HEK293 (cell line): ENCODE measurements at regions not wholly inside any gene's neighbourhood (a gene's known extent, or its start where the extent isn't known, plus 50 kb on each side); places are given as distances from the start of the nearest gene placed in this dataset.

Experiments
- CTCF ChIA-PET: fragments of 350-600 bp; formaldehyde crosslinking; extraction: SDS; loops from one replicate; lab custom pipeline; 2021; ENCODE audit warnings: antibody characterized with exemption; lab: Yijun Ruan, JAX
- POLR2A ChIA-PET: fragments of 300-600 bp; formaldehyde crosslinking; extraction: SDS; loops from one replicate; lab custom pipeline; 2020; ENCODE audit warnings: antibody characterized with exemption, inconsistent platforms; lab: Yijun Ruan, JAX
- H3K27ac ChIP-seq: fragments of 200-500 bp; sonication (Bioruptor generic); 2 replicates; pipeline ENCODE4 v1.5.1; 2014; ENCODE audit warnings: low read depth, low read length, control low read depth, inconsistent platforms; ENCODE audit errors: extremely low read depth
- H3K36me3 ChIP-seq, 2 experiments: fragments of 200-500 bp in 1 of 2; sonication (Bioruptor generic) in 1 of 2; 1 replicate in 1 of 2; 2 replicates in 1 of 2; pipeline ENCODE4 v1.5.1; 2014 to 2017; ENCODE audit warnings: inconsistent platforms in 2 of 2, low read length in 2 of 2; ENCODE audit not compliant: control insufficient read depth in 2 of 2, insufficient read depth in 1 of 2
- H3K4me1 ChIP-seq: fragments of 200-500 bp; sonication (Bioruptor generic); 2 replicates; pipeline ENCODE4 v1.5.1; 2014; ENCODE audit warnings: mild to moderate bottlenecking, low read length, inconsistent platforms; ENCODE audit not compliant: control insufficient read depth, insufficient read depth
- H3K4me3 ChIP-seq: 2 replicates; pipeline ENCODE4 v1.5.1; 2011; ENCODE audit warnings: low read depth, mild to moderate bottlenecking, control low read depth, low read length, moderate library complexity
- H3K9me3 ChIP-seq: fragments of 200-500 bp; sonication (Bioruptor generic); 2 replicates; pipeline ENCODE4 v1.5.1; 2014; ENCODE audit warnings: low read depth, low read length, inconsistent platforms; ENCODE audit not compliant: control insufficient read depth, insufficient read depth
- CTCF ChIP-seq: fragments of 450-650 bp; formaldehyde crosslinking; IDR thresholded peaks from 2 replicates; pipeline ENCODE4 v1.5.1; 2016; ENCODE audit warnings: missing biosample characterization, missing genetic modification characterization
- ELK4 ChIP-seq: IDR thresholded peaks from 2 replicates; pipeline ENCODE4 v1.6.1; 2011; ENCODE audit warnings: mild to moderate bottlenecking, low read depth, low read length, borderline replicate concordance
- GFI1B ChIP-seq: fragments of 450-650 bp; formaldehyde crosslinking; IDR thresholded peaks from 2 replicates; pipeline ENCODE4 v1.5.1; 2016; ENCODE audit warnings: missing biosample characterization, missing genetic modification characterization
- HIC1 ChIP-seq: fragments of 450-650 bp; formaldehyde crosslinking; IDR thresholded peaks from 2 replicates; pipeline ENCODE4 v1.5.1; 2016; ENCODE audit warnings: missing biosample characterization, missing genetic modification characterization
- IKZF3 ChIP-seq: fragments of 450-650 bp; IDR thresholded peaks from 2 replicates; pipeline ENCODE4 v1.5.0; 2018; ENCODE audit warnings: missing biosample characterization, mild to moderate bottlenecking, missing genetic modification characterization, moderate library complexity
- KLF16 ChIP-seq: fragments of 450-650 bp; formaldehyde crosslinking; IDR thresholded peaks from 2 replicates; pipeline ENCODE4 v1.5.1; 2017; ENCODE audit warnings: missing biosample characterization, missing genetic modification characterization
- PRDM1 ChIP-seq: fragments of 450-650 bp; formaldehyde crosslinking; IDR thresholded peaks from 2 replicates; pipeline ENCODE4; 2016; ENCODE audit warnings: missing biosample characterization, missing genetic modification characterization
- SALL2 ChIP-seq: fragments of 450-650 bp; formaldehyde crosslinking; IDR thresholded peaks from 2 replicates; pipeline ENCODE4 v1.5.0; 2017; ENCODE audit warnings: missing biosample characterization, mild to moderate bottlenecking, missing genetic modification characterization, borderline replicate concordance
- YY1 ChIP-seq: fragments of 450-650 bp; formaldehyde crosslinking; IDR thresholded peaks from 2 replicates; pipeline ENCODE4 v1.5.1; 2018; ENCODE audit warnings: missing biosample characterization, missing genetic modification characterization
- ZFP69B ChIP-seq: fragments of 450-650 bp; formaldehyde crosslinking; IDR thresholded peaks from 2 replicates; pipeline ENCODE4 v1.5.1; 2016; ENCODE audit warnings: missing biosample characterization, missing genetic modification characterization
- ZNF157 ChIP-seq: fragments of 450-650 bp; formaldehyde crosslinking; IDR thresholded peaks from 2 replicates; pipeline ENCODE4 v1.5.1; 2016; ENCODE audit warnings: missing biosample characterization, missing genetic modification characterization
- ZNF19 ChIP-seq: fragments of 450-650 bp; formaldehyde crosslinking; IDR thresholded peaks from 2 replicates; pipeline ENCODE4; 2016; ENCODE audit warnings: missing biosample characterization, missing genetic modification characterization, low read depth
- ZNF223 ChIP-seq: fragments of 450-650 bp; formaldehyde crosslinking; IDR thresholded peaks from 2 replicates; pipeline ENCODE4 v1.5.1; 2016; ENCODE audit warnings: missing biosample characterization, missing genetic modification characterization
- ZNF302 ChIP-seq: fragments of 450-650 bp; formaldehyde crosslinking; IDR thresholded peaks from 2 replicates; pipeline ENCODE4 v1.5.1; 2016; ENCODE audit warnings: missing biosample characterization, missing genetic modification characterization, low read depth
- ZNF311 ChIP-seq: fragments of 450-650 bp; formaldehyde crosslinking; IDR thresholded peaks from 2 replicates; pipeline ENCODE4 v1.5.1; 2017; ENCODE audit warnings: missing biosample characterization, missing genetic modification characterization, borderline replicate concordance
- ZNF391 ChIP-seq: fragments of 450-650 bp; formaldehyde crosslinking; IDR thresholded peaks from 2 replicates; pipeline ENCODE4 v1.5.1; 2016; ENCODE audit warnings: low read depth, missing biosample characterization, missing genetic modification characterization, borderline replicate concordance
- ZNF48 ChIP-seq: fragments of 450-650 bp; formaldehyde crosslinking; IDR thresholded peaks from 2 replicates; pipeline ENCODE4 v1.5.1; 2016; ENCODE audit warnings: missing biosample characterization, missing genetic modification characterization
- ZNF513 ChIP-seq: fragments of 450-650 bp; IDR thresholded peaks from 2 replicates; pipeline ENCODE4 v1.5.1; 2018; ENCODE audit warnings: missing biosample characterization, missing genetic modification characterization
- ZNF654 ChIP-seq: fragments of 450-650 bp; formaldehyde crosslinking; IDR thresholded peaks from 2 replicates; pipeline ENCODE4 v1.5.1; 2016; ENCODE audit warnings: low read depth, missing biosample characterization, missing genetic modification characterization
- ZNF692 ChIP-seq: fragments of 450-650 bp; formaldehyde crosslinking; IDR thresholded peaks from 2 replicates; pipeline ENCODE4 v1.5.1; 2016; ENCODE audit warnings: missing biosample characterization, missing genetic modification characterization
- ZSCAN30 ChIP-seq: fragments of 450-650 bp; IDR thresholded peaks from 2 replicates; pipeline ENCODE4 v1.5.1; 2018; ENCODE audit warnings: missing biosample characterization, mild to moderate bottlenecking, missing genetic modification characterization, moderate library complexity

GRCh38 chr7:35982600-35982999 lies 170.5 kb upstream of the EEPD1 start (continued):
- no peak for TF ChIP-seq HIC1 (tag by site-specific recombination)

- Histone ChIP-seq H3K36me3 (no peaks in the 10 kb centered on the region), H3K27ac (no peak overlapping the region), H3K4me3 (no peak overlapping the region), H3K9me3 (no peaks in the 10 kb centered on the region), H3K4me1 (no peaks in the 10 kb centered on the region)
- ChIA-PET POLR2A (no interaction called here), CTCF (interaction anchor here (0.5 to 4.8 kb wide), 6 partner anchors 71 to 607 kb away, joined by 3 to 73 read pairs (median 7); no protein-coding TSS in a partner anchor)
- TF ChIP-seq IKZF3 (no peak), SALL2 (tag by site-specific recombination) (no peak), ZNF391 (tag by site-specific recombination) (no peak), ZNF19 (tag by site-specific recombination) (no peak), ZNF48 (no peak), ZNF157 (tag by site-specific recombination) (no peak), YY1 (tag by site-specific recombination) (no peak), KLF16 (tag by site-specific recombination) (no peak), ZNF302 (tag by site-specific recombination) (no peak), PRDM1 (tag by site-specific recombination) (no peak), ZNF223 (no peak), ZFP69B (tag by site-specific recombination) (no peak), ZNF311 (tag by site-specific recombination) (no peak), ELK4 (no peak)
Observed at GRCh38 chr7:35983626-35984025, 169.4 kb upstream of the EEPD1 start.

- H3K4me3 ChIP-seq, result no peak overlapping the region
- POLR2A ChIA-PET, result no interaction called here
- no peaks in the 10 kb centered on the region for H3K36me3 ChIP-seq
- CTCF ChIA-PET, result interaction anchor here (0.5 to 4.8 kb wide), 25 partner anchors 9 to 452 kb away, joined by 3 to 73 read pairs (median 3); no protein-coding TSS in a partner anchor
- no peaks in the 10 kb centered on the region for H3K4me1 ChIP-seq
- no peaks in the 10 kb centered on the region for H3K9me3 ChIP-seq
- no peak overlapping the region for H3K27ac ChIP-seq
- TF ChIP-seq CTCF (tag by site-specific recombination), result peak; percentile 66
- TF ChIP-seq ZNF513 (tag by site-specific recombination), result peak; percentile 61
- TF ChIP-seq ZNF654 (tag by site-specific recombination), result peak; percentile 67
- TF ChIP-seq GFI1B (tag by site-specific recombination), result no peak
- 0 out of 2 replicates have a peak, but pooled peaks have one; percentile 27 for TF ChIP-seq ZSCAN30 (tag by site-specific recombination)
- TF ChIP-seq ZNF692 (tag by site-specific recombination), result 0 out of 2 replicates have a peak, but pooled peaks have one; percentile 13
Observed at GRCh38 chr7:35985126-35985754, 167.8 kb upstream of the EEPD1 start.
